NT2/D1 (cell line): ENCODE measurements at regions not wholly inside any gene's neighbourhood (a gene's known extent, or its start where the extent isn't known, plus 50 kb on each side); places are given as distances from the start of the nearest gene placed in this dataset.

Experiments
- YY1 ChIP-seq: IDR thresholded peaks from 2 replicates; pipeline ENCODE4 v1.6.1; 2011; ENCODE audit not compliant: insufficient read length, insufficient read depth
- ZNF274 ChIP-seq: IDR thresholded peaks from 2 replicates; pipeline ENCODE4 v1.6.1; 2011; ENCODE audit warnings: mild to moderate bottlenecking, low read depth, low read length

- TF ChIP-seq YY1 (no peak), ZNF274 (no peak)
These were observed 215.5 kb downstream of the LNPK start for GRCh38 chr2:175786471-175787124.
